Lung (tissue), 11 donors: ENCODE measurements at regions not wholly inside any gene's neighbourhood (a gene's known extent, or its start where the extent isn't known, plus 50 kb on each side); places are given as distances from the start of the nearest gene placed in this dataset.

Experiments used
- ATAC-seq: fragments of 200-7000 bp; cut with Tn5 transposase; one replicate; pipeline ENCODE4 v1.9.1; 2020; ENCODE audit warnings: moderate number of reproducible peaks; ENCODE audit not compliant: insufficient read depth, low FRiP score
- DNase-seq, 3 donors: peaks; one replicate each; pipeline ENCODE4 v3.0.0-alpha.2; 2013 to 2017
- H3K27ac ChIP-seq, 2 donors: one replicate each; pipeline ENCODE4 v1.5.1; 2013; ENCODE audit warnings: mild to moderate bottlenecking in 2 of 2, moderate library complexity in 2 of 2, control low read depth in 1 of 2, inconsistent platforms in 1 of 2, low read depth in 1 of 2, low read length in 1 of 2
- H3K27me3 ChIP-seq, 3 donors: one replicate each; pipeline ENCODE4 v1.5.1; 2013; ENCODE audit warnings: low read length in 2 of 3; ENCODE audit not compliant: control insufficient read depth in 3 of 3, insufficient read depth in 3 of 3
- H3K36me3 ChIP-seq, 4 donors: one replicate each; pipeline ENCODE4 v1.5.1; 2013; ENCODE audit warnings: low read length in 4 of 4, mild to moderate bottlenecking in 1 of 4, moderate library complexity in 1 of 4; ENCODE audit not compliant: control insufficient read depth in 4 of 4, insufficient read depth in 4 of 4
- H3K4me1 ChIP-seq, 5 donors: one replicate each; pipeline ENCODE4 v1.5.1; 2013; ENCODE audit warnings: low read length in 5 of 5, mild to moderate bottlenecking in 2 of 5, moderate library complexity in 1 of 5; ENCODE audit not compliant: control insufficient read depth in 5 of 5, insufficient read depth in 5 of 5
- H3K4me3 ChIP-seq: one replicate; pipeline ENCODE4 v1.5.1; 2013; ENCODE audit warnings: mild to moderate bottlenecking, control low read depth, moderate library complexity
- H3K9ac ChIP-seq, 2 donors: one replicate each; pipeline ENCODE4 v1.5.1; 2013; ENCODE audit warnings: low read length in 2 of 2, control low read depth in 1 of 2; ENCODE audit not compliant: insufficient read depth in 1 of 2
- H3K9me3 ChIP-seq, 4 donors: one replicate each; pipeline ENCODE4 v1.5.1; 2013; ENCODE audit warnings: low read length in 3 of 4, mild to moderate bottlenecking in 1 of 4, moderate library complexity in 1 of 4; ENCODE audit not compliant: control insufficient read depth in 4 of 4, insufficient read depth in 3 of 4
- CTCF ChIP-seq: IDR thresholded peaks from 2 replicates; pipeline ENCODE4 v1.5.1; 2012; ENCODE audit warnings: mild to moderate bottlenecking; ENCODE audit errors: control extremely low read depth, extremely low read depth
- WGBS, 2 donors: extraction: QIAGEN DNeasy Blood & Tissue Kit; methylation state at CpG; one replicate each; pipeline ENCODE4 v1.1.7; 2013; 5-methylcytosine and 5-hydroxymethylcytosine counted together
- donor health status: control.
- donor health status: control.
- donor health status: Bipolar disorder and iron deficiency.
- donor health status: healthy.
- donor health status: DM: yes; HTN: yes; CAD: no.

DNA sequence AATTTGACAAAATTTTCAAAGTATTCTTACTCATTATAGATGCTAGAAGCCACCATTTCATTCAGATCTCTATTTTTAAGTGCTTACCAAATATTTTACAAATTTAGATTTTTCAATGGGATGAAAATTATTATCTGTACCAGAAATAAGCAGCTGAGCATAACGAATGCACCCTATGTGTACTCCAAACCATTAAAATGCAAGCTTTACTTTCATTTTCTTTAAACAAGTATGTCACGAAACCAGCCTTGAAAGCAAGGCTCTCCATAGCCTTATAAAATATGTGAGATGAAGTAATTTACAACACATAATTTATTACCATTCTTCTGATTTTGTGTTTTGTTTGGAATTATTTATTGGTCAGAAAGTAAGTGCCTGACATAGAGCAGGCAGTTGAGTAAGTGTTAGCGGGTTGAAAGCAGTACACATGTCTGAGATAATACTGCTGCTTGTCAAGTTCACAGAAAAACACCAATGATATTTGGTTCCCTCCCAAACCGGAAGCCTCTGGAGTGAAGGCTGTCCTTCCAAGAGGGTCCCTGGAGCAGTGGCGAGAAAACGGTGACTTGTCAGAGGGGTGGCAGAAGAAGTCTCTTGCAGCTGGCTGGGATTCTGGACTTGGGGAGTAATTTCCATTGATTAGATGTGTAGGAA, 322.7 kb upstream of the PFKP start:
- no peak overlapping the region for H3K4me3 ChIP-seq
- DNase-seq, result peak; percentile 51 to 86 (median 71)
- H3K9ac ChIP-seq, result no peak overlapping the region
- no peak overlapping the region for H3K27ac ChIP-seq
- H3K27me3 ChIP-seq, result peaks cover 0 to 29% (median 25%) of the 10 kb centered on the region in 3 donors
- no peak for TF ChIP-seq CTCF
- WGBS, 2 donors, result 72 to 73% methylated on average over 6 of the region's 6 CpGs
- peaks cover 0 to 5% (median 0%) of the 10 kb centered on the region in 5 donors for H3K4me1 ChIP-seq
- H3K9me3 ChIP-seq, result no peaks in the 10 kb centered on the region
- no peak for ATAC-seq
- no peaks in the 10 kb centered on the region for H3K36me3 ChIP-seq

DNA sequence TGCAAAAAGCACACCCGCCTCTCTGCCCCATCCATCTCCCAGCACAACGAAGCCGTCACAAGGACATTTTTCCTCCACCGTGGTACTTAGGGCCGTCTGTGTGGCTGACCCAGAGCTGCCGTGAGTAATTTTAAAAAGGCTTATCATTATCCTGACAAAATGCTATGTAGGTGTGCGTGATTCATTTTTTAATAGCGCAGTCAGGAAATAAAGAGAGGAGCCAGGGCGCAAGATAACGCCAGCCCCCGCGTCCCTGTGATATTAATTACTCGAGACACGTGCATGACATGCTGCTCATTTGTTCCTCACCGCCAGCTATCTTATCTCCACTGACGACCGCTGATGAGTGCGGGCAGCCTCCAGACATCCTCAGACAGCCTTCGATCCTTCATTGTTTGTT, 332.7 kb upstream of the PFKP start:
- H3K9me3 ChIP-seq, result peaks cover 0 to 13% (median 1%) of the 10 kb centered on the region in 4 donors
- DNase-seq, result no peak
- no peak for ATAC-seq
- H3K4me3 ChIP-seq, result no peak overlapping the region
- no peaks in the 10 kb centered on the region for H3K36me3 ChIP-seq
- no peaks in the 10 kb centered on the region for H3K4me1 ChIP-seq
- no peak overlapping the region for H3K9ac ChIP-seq
- H3K27ac ChIP-seq, result no peak overlapping the region
- no peak for TF ChIP-seq CTCF
- WGBS, 2 donors, result 57 to 76% methylated on average over 19 of the region's 19 CpGs
- peaks cover 0 to 53% (median 45%) of the 10 kb centered on the region in 3 donors for H3K27me3 ChIP-seq

GRCh38 chr10:2733278-2733963, 333.9 kb upstream of the PFKP start:
- Histone ChIP-seq H3K4me3 (no peak overlapping the region), H3K9ac (no peak overlapping the region), H3K4me1 (no peaks in the 10 kb centered on the region), H3K36me3 (no peaks in the 10 kb centered on the region), H3K27me3 (peaks cover 0 to 44% (median 41%) of the 10 kb centered on the region in 3 donors), H3K9me3 (peaks cover 0 to 15% (median 1%) of the 10 kb centered on the region in 4 donors), H3K27ac (no peak overlapping the region)
- no peak for DNase-seq
- WGBS, 2 donors, result 77 to 87% methylated on average over 25 of the region's 25 CpGs
- no peak for TF ChIP-seq CTCF
- no peak for ATAC-seq
